IPS-20b (cell line): ENCODE measurements at regions not wholly inside any gene's neighbourhood (a gene's known extent, or its start where the extent isn't known, plus 50 kb on each side); places are given as distances from the start of the nearest gene placed in this dataset.

ENCODE experiments used
- H3K27ac ChIP-seq: one replicate; pipeline ENCODE4 v1.5.1; 2013; ENCODE audit warnings: low read length
- H3K27me3 ChIP-seq: 2 replicates; pipeline ENCODE4 v1.6.1; 2013; ENCODE audit warnings: mild to moderate bottlenecking, low read length, inconsistent platforms; ENCODE audit not compliant: insufficient read depth
- H3K36me3 ChIP-seq: 2 replicates; pipeline ENCODE4 v1.6.1; 2013; ENCODE audit warnings: low read depth, mild to moderate bottlenecking, inconsistent platforms, low read length, moderate library complexity; ENCODE audit not compliant: insufficient read depth
- H3K4me1 ChIP-seq: 2 replicates; pipeline ENCODE4 v1.6.1; 2013; ENCODE audit warnings: mild to moderate bottlenecking, control low read depth, inconsistent platforms, low read length, moderate library complexity; ENCODE audit not compliant: insufficient read depth
- H3K4me3 ChIP-seq: 2 replicates; pipeline ENCODE4 v1.5.1; 2013; ENCODE audit warnings: mild to moderate bottlenecking, low read length, inconsistent platforms
- H3K9ac ChIP-seq: 2 replicates; pipeline ENCODE4 v1.6.1; 2013; ENCODE audit warnings: low read depth, mild to moderate bottlenecking, inconsistent platforms, low read length, moderate library complexity
- H3K9me3 ChIP-seq: 2 replicates; pipeline ENCODE4 v1.6.1; 2013; ENCODE audit warnings: mild to moderate bottlenecking, low read depth, low read length, inconsistent platforms; ENCODE audit not compliant: insufficient read depth

DNA sequence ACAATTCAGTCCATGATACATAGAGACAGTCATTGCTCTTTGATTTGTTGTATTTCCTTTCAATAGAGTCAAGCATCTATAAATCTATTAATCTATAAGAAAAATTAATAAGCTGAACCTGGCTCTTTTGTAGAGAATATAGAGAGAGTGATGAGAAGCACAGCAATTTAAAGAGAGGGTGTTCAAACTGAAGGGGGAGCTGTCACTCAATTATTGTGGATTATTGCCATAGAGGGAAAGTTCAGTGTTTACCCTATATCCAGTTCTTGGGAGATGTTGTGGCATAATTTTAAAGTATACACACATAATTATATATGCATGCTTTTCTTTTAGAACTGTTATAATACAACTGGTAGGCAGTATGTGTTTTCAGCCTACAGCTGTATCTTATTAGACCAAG is 1469.0 kb upstream of the PABPC4L start:
- no peak overlapping the region for H3K9ac ChIP-seq
- H3K36me3 ChIP-seq, result no peaks in the 10 kb centered on the region
- no peaks in the 10 kb centered on the region for H3K4me1 ChIP-seq
- no peak overlapping the region for H3K27ac ChIP-seq
- H3K4me3 ChIP-seq, result no peak overlapping the region
- H3K9me3 ChIP-seq, result no peaks in the 10 kb centered on the region
- H3K27me3 ChIP-seq, result no peaks in the 10 kb centered on the region
